Mesenchymal stem cell (in vitro differentiated cells and primary cell): ENCODE measurements at regions not wholly inside any gene's neighbourhood (a gene's known extent, or its start where the extent isn't known, plus 50 kb on each side); places are given as distances from the start of the nearest gene placed in this dataset.

Source experiments
- DNase-seq: peaks from one replicate; pipeline ENCODE4 v3.0.0-alpha.2; 2013
- H2AFZ ChIP-seq: one replicate; pipeline ENCODE4 v1.6.1; 2013; ENCODE audit warnings: low read depth, mild to moderate bottlenecking, control low read depth, inconsistent platforms, low read length, moderate library complexity
- H2AK5ac ChIP-seq: 2 replicates; pipeline ENCODE4 v1.6.1; 2013; ENCODE audit warnings: low read length, moderate library complexity, mild to moderate bottlenecking, inconsistent platforms; ENCODE audit not compliant: severe bottlenecking
- H2BK120ac ChIP-seq: one replicate; pipeline ENCODE4 v1.6.1; 2013; ENCODE audit warnings: low read depth, mild to moderate bottlenecking, inconsistent platforms, low read length, moderate library complexity
- H2BK12ac ChIP-seq, 2 experiments: one replicate each; pipeline ENCODE4 v1.6.1; 2013; ENCODE audit warnings: inconsistent platforms in 2 of 2, low read length in 2 of 2, mild to moderate bottlenecking in 2 of 2, moderate library complexity in 2 of 2, control low read depth in 1 of 2
- H2BK15ac ChIP-seq: one replicate; pipeline ENCODE4 v1.6.1; 2013; ENCODE audit warnings: mild to moderate bottlenecking, low read depth, inconsistent platforms; ENCODE audit not compliant: poor library complexity, severe bottlenecking
- H2BK5ac ChIP-seq: 2 replicates; pipeline ENCODE4 v1.6.1; 2013; ENCODE audit warnings: low read depth, mild to moderate bottlenecking, low read length, control low read depth, inconsistent platforms; ENCODE audit not compliant: poor library complexity, severe bottlenecking
- H3K14ac ChIP-seq, 2 experiments: one replicate each; pipeline ENCODE4 v1.6.1; 2013; ENCODE audit warnings: inconsistent platforms in 2 of 2, low read length in 2 of 2, control low read depth in 1 of 2, mild to moderate bottlenecking in 1 of 2, moderate library complexity in 1 of 2
- H3K18ac ChIP-seq, 2 experiments: one replicate each; pipeline ENCODE4 v1.6.1; 2013; ENCODE audit warnings: inconsistent platforms in 2 of 2, low read length in 2 of 2, control low read depth in 1 of 2, low read depth in 1 of 2, mild to moderate bottlenecking in 1 of 2
- H3K23ac ChIP-seq, 2 experiments: one replicate each; pipeline ENCODE4 v1.6.1; 2013; ENCODE audit warnings: inconsistent platforms in 2 of 2, low read length in 2 of 2, mild to moderate bottlenecking in 2 of 2, moderate library complexity in 2 of 2, control low read depth in 1 of 2
- H3K27ac ChIP-seq: 2 replicates; pipeline ENCODE4 v1.5.1; 2013; ENCODE audit warnings: mild to moderate bottlenecking, moderate library complexity, low read length, control low read depth, inconsistent platforms; ENCODE audit not compliant: poor library complexity, severe bottlenecking
- H3K27me3 ChIP-seq, 2 experiments: 2 replicates each; pipeline versions ENCODE4 v1.6.1 to v1.7.0; 2013; ENCODE audit warnings: low read length in 2 of 2, mild to moderate bottlenecking in 2 of 2, moderate library complexity in 2 of 2, control low read depth in 1 of 2, inconsistent platforms in 1 of 2; ENCODE audit not compliant: control insufficient read depth in 1 of 2, insufficient read depth in 1 of 2
- H3K36me3 ChIP-seq, 2 experiments: 2 replicates each; pipeline versions ENCODE4 v1.6.1 to v1.7.0; 2013; ENCODE audit warnings: low read length in 2 of 2, control low read depth in 1 of 2, inconsistent platforms in 1 of 2, low read depth in 1 of 2, mild to moderate bottlenecking in 1 of 2; ENCODE audit not compliant: insufficient read depth in 2 of 2, control insufficient read depth in 1 of 2
- H3K4ac ChIP-seq, 2 experiments: one replicate each; pipeline ENCODE4 v1.6.1; 2013; ENCODE audit warnings: inconsistent platforms in 2 of 2, low read length in 2 of 2, mild to moderate bottlenecking in 2 of 2, moderate library complexity in 2 of 2, control low read depth in 1 of 2, low read depth in 1 of 2
- H3K4me1 ChIP-seq: 2 replicates; pipeline ENCODE4 v1.6.1; 2013; ENCODE audit warnings: low read depth, low read length, control low read depth; ENCODE audit not compliant: control insufficient read depth, insufficient read depth
- H3K4me2 ChIP-seq: 2 replicates; pipeline ENCODE4 v1.6.1; 2013; ENCODE audit warnings: low read length, mild to moderate bottlenecking, inconsistent platforms; ENCODE audit not compliant: poor library complexity, severe bottlenecking
- H3K4me3 ChIP-seq, 2 experiments: 2 replicates each; pipeline versions ENCODE4 v1.5.1 to v1.7.0; 2013; ENCODE audit warnings: low read length in 2 of 2, mild to moderate bottlenecking in 2 of 2, control low read depth in 1 of 2, low read depth in 1 of 2; ENCODE audit not compliant: insufficient read depth in 1 of 2
- H3K79me1 ChIP-seq: replicated peaks from 2 replicates; pipeline ENCODE4 v1.6.1; 2013; ENCODE audit warnings: mild to moderate bottlenecking, control low read depth, low read length, inconsistent platforms; ENCODE audit not compliant: poor library complexity, severe bottlenecking
- H3K9ac ChIP-seq: 2 replicates; pipeline ENCODE4 v1.7.0; 2013; ENCODE audit warnings: mild to moderate bottlenecking, low read length, moderate library complexity
- H3K9me3 ChIP-seq: 2 replicates; pipeline ENCODE4 v1.7.0; 2013; ENCODE audit warnings: mild to moderate bottlenecking, low read length; ENCODE audit not compliant: control insufficient read depth
- H4K8ac ChIP-seq: one replicate; pipeline ENCODE4 v1.6.1; 2013; ENCODE audit warnings: inconsistent platforms, mild to moderate bottlenecking, low read length, moderate library complexity
- H4K91ac ChIP-seq: one replicate; pipeline ENCODE4 v1.6.1; 2013; ENCODE audit warnings: mild to moderate bottlenecking, low read length, inconsistent platforms
- WGBS: methylation state at CpG from one replicate; pipeline ENCODE4 v1.1.7; 2013; ENCODE audit warnings: mixed read lengths; 5-methylcytosine and 5-hydroxymethylcytosine counted together

GRCh38 chr3:184440151-184440550, 60.3 kb downstream of the CHRD start:
- peaks cover 4% of the 10 kb centered on the region for H3K4me1 ChIP-seq
- no peak overlapping the region for H3K27ac ChIP-seq
- no peak overlapping the region for H2BK120ac ChIP-seq
- no peak overlapping the region for H3K18ac ChIP-seq
- no peak overlapping the region for H2AK5ac ChIP-seq
- H3K79me1 ChIP-seq = no peaks in the 10 kb centered on the region
- H3K9ac ChIP-seq = no peak overlapping the region
- 84% methylated on average over 3 of the region's 4 CpGs for WGBS
- H3K9me3 ChIP-seq = peaks cover 4% of the 10 kb centered on the region
- H3K4me3 ChIP-seq = no peak overlapping the region
- H3K36me3 ChIP-seq = no peaks in the 10 kb centered on the region
- H4K91ac ChIP-seq = no peak overlapping the region
- no peak overlapping the region for H3K23ac ChIP-seq
- H2BK12ac ChIP-seq = no peak overlapping the region
- DNase-seq = no peak
- no peak overlapping the region for H4K8ac ChIP-seq
- peaks cover 22 to 24% of the 10 kb centered on the region in 2 experiments for H3K27me3 ChIP-seq
- no peak overlapping the region for H3K14ac ChIP-seq
- H2AFZ ChIP-seq = no peak overlapping the region
- no peak overlapping the region for H2BK15ac ChIP-seq
- no peak overlapping the region for H3K4ac ChIP-seq
- no peak overlapping the region for H2BK5ac ChIP-seq
- no peak overlapping the region for H3K4me2 ChIP-seq

- Histone ChIP-seq H3K9me3 (peaks cover 4% of the 10 kb centered on the region), H2AK5ac (no peak overlapping the region), H3K79me1 (no peaks in the 10 kb centered on the region), H3K27me3 (peaks cover 22 to 24% of the 10 kb centered on the region in 2 experiments), H4K8ac (no peak overlapping the region), H3K4me1 (peaks cover 4% of the 10 kb centered on the region), H2BK5ac (no peak overlapping the region), H3K14ac (no peak overlapping the region), H3K4ac (no peak overlapping the region), H2BK120ac (no peak overlapping the region), H4K91ac (no peak overlapping the region), H2BK12ac (no peak overlapping the region), H3K9ac (no peak overlapping the region), H3K4me3 (no peak overlapping the region), H3K36me3 (no peaks in the 10 kb centered on the region), H3K27ac (no peak overlapping the region), H3K23ac (no peak overlapping the region), H3K4me2 (no peak overlapping the region), H2BK15ac (no peak overlapping the region), H2AFZ (no peak overlapping the region), H3K18ac (no peak overlapping the region)
- DNase-seq = no peak
- WGBS = 72% methylated on average over 6 of the region's 8 CpGs
Observed at GRCh38 chr3:184441202-184441900, 61.5 kb downstream of the CHRD start.

- H3K23ac ChIP-seq = no peak overlapping the region
- H3K4me3 ChIP-seq = no peak overlapping the region
- no peaks in the 10 kb centered on the region for H3K79me1 ChIP-seq
- WGBS = 88% methylated on average over 8 of the region's 8 CpGs
- H3K4me2 ChIP-seq = no peak overlapping the region
- H2AFZ ChIP-seq = no peak overlapping the region
- peaks cover 22 to 29% of the 10 kb centered on the region in 2 experiments for H3K27me3 ChIP-seq
- H3K4me1 ChIP-seq = peaks cover 6% of the 10 kb centered on the region
- DNase-seq = no peak
- no peak overlapping the region for H4K91ac ChIP-seq
- H3K27ac ChIP-seq = no peak overlapping the region
- H3K14ac ChIP-seq = no peak overlapping the region
- no peak overlapping the region for H3K9ac ChIP-seq
- H3K18ac ChIP-seq = no peak overlapping the region
- H2BK12ac ChIP-seq = no peak overlapping the region
- H3K9me3 ChIP-seq = peaks cover 2% of the 10 kb centered on the region
- H4K8ac ChIP-seq = no peak overlapping the region
- no peak overlapping the region for H2AK5ac ChIP-seq
- no peak overlapping the region for H3K4ac ChIP-seq
- H2BK5ac ChIP-seq = no peak overlapping the region
- H2BK120ac ChIP-seq = no peak overlapping the region
- no peaks in the 10 kb centered on the region for H3K36me3 ChIP-seq
- H2BK15ac ChIP-seq = no peak overlapping the region
Observed at GRCh38 chr3:184443364-184443763, 63.5 kb downstream of the CHRD start.

GRCh38 chr3:184443831-184444230, 64.0 kb downstream of the CHRD start:
- Histone ChIP-seq H3K27me3 (peaks cover 22 to 29% of the 10 kb centered on the region in 2 experiments), H4K91ac (no peak overlapping the region)
- WGBS = 94% methylated on average over 5 of the region's 5 CpGs

More at GRCh38 chr3:184443831-184444230, 64.0 kb downstream of the CHRD start:
- Histone ChIP-seq H2BK120ac (no peak overlapping the region), H3K36me3 (no peaks in the 10 kb centered on the region), H3K18ac (no peak overlapping the region), H3K79me1 (no peaks in the 10 kb centered on the region), H3K4me3 (no peak overlapping the region), H3K4me2 (no peak overlapping the region), H3K23ac (no peak overlapping the region), H3K4me1 (peaks cover 10% of the 10 kb centered on the region), H2AFZ (no peak overlapping the region), H2AK5ac (no peak overlapping the region), H2BK15ac (no peak overlapping the region), H4K8ac (no peak overlapping the region), H3K14ac (no peak overlapping the region), H3K9ac (no peak overlapping the region), H3K9me3 (no peaks in the 10 kb centered on the region), H2BK5ac (no peak overlapping the region), H2BK12ac (no peak overlapping the region), H3K4ac (no peak overlapping the region), H3K27ac (no peak overlapping the region)
- no peak for DNase-seq
